H1 (cell line): ENCODE measurements at regions not wholly inside any gene's neighbourhood (a gene's known extent, or its start where the extent isn't known, plus 50 kb on each side); places are given as distances from the start of the nearest gene placed in this dataset.

Source experiments
- CTCF ChIA-PET: fragments of 300-600 bp; sonication (Branson Sonifier 250); formaldehyde crosslinking; loops from one replicate; lab custom pipeline; 2021; ENCODE audit not compliant: partially characterized antibody; lab: Charles Lee
- POLR2A ChIA-PET: fragments of 300-600 bp; sonication (Branson Sonifier 250); formaldehyde crosslinking; loops from one replicate; lab custom pipeline; 2021; ENCODE audit warnings: inconsistent platforms; ENCODE audit not compliant: partially characterized antibody; lab: Charles Lee
- DNase-seq, 2 experiments: peaks; one replicate each; pipeline versions ENCODE4 v3.0.0 to v3.0.0-alpha.2; 2010 to 2022; ENCODE audit warnings: low spot score in 2 of 2, low read depth in 1 of 2, mixed read lengths in 1 of 2
- FAIRE-seq: peaks from 2 replicates; lab custom pipeline; 2011; peaks lifted over from hg19 to GRCh38; lab: Jason Lieb, UNC
- H2AFZ ChIP-seq: 2 replicates; pipeline ENCODE4 v1.8.1; 2012; ENCODE audit warnings: low read length, inconsistent platforms
- H2AK5ac ChIP-seq: 2 replicates; pipeline ENCODE4 v1.6.1; 2013; ENCODE audit warnings: low read depth, low read length
- H2BK120ac ChIP-seq: replicated peaks from 2 replicates; pipeline ENCODE3; 2013; ENCODE audit warnings: low read depth, low read length, inconsistent platforms
- H2BK12ac ChIP-seq: 2 replicates; pipeline ENCODE4 v1.6.1; 2013; ENCODE audit warnings: low read depth, low read length
- H2BK15ac ChIP-seq: 2 replicates; pipeline ENCODE4 v1.6.1; 2013; ENCODE audit warnings: low read length
- H2BK20ac ChIP-seq: 2 replicates; pipeline ENCODE4 v1.6.1; 2013; ENCODE audit warnings: low read length
- H2BK5ac ChIP-seq: 2 replicates; pipeline ENCODE4 v1.6.1; 2013; ENCODE audit warnings: low read depth, low read length
- H3K14ac ChIP-seq: 2 replicates; pipeline ENCODE4 v1.6.1; 2013; ENCODE audit warnings: inconsistent platforms; ENCODE audit not compliant: insufficient read length
- H3K18ac ChIP-seq: 2 replicates; pipeline ENCODE4 v1.6.1; 2013; ENCODE audit warnings: low read length; ENCODE audit errors: extremely low read depth
- H3K23ac ChIP-seq: 2 replicates; pipeline ENCODE4 v1.6.1; 2013; ENCODE audit warnings: inconsistent platforms; ENCODE audit not compliant: insufficient read length
- H3K23me2 ChIP-seq: 2 replicates; pipeline ENCODE4 v1.6.1; 2013; ENCODE audit warnings: low read depth, low read length
- H3K27ac ChIP-seq: 2 replicates; pipeline ENCODE4 v1.6.1; 2011; ENCODE audit warnings: low read depth, low read length, inconsistent platforms
- H3K27me3 ChIP-seq, 4 experiments: replicated peaks in 1 of 4; 1 replicate in 1 of 4; 2 replicates in 3 of 4; pipeline versions ENCODE4 v1.6.1 to v1.8.1; 2011 to 2013; ENCODE audit warnings: low read length in 3 of 4, mild to moderate bottlenecking in 3 of 4, inconsistent platforms in 2 of 4, mixed read lengths in 2 of 4, moderate library complexity in 1 of 4; ENCODE audit not compliant: control insufficient read depth in 3 of 4, insufficient read depth in 3 of 4; ENCODE audit errors: extremely low read depth in 1 of 4
- H3K36me3 ChIP-seq, 4 experiments: 2 replicates each; pipeline versions ENCODE4 v1.6.1 to v1.8.1; 2011 to 2013; ENCODE audit warnings: mild to moderate bottlenecking in 4 of 4, low read length in 3 of 4, moderate library complexity in 2 of 4, control low read depth in 1 of 4, inconsistent platforms in 1 of 4; ENCODE audit not compliant: insufficient read depth in 4 of 4, control insufficient read depth in 2 of 4
- H3K4ac ChIP-seq: replicated peaks from 2 replicates; pipeline ENCODE3; 2013; ENCODE audit warnings: low read length, low read depth, mixed read lengths, inconsistent platforms; ENCODE audit not compliant: insufficient read length
- H3K4me1 ChIP-seq, 4 experiments: replicated peaks in 1 of 4; 1 replicate in 1 of 4; 2 replicates in 3 of 4; pipeline versions ENCODE4 v1.6.1 to v1.8.1; 2011 to 2013; ENCODE audit warnings: low read length in 3 of 4, inconsistent platforms in 2 of 4, mixed read lengths in 1 of 4; ENCODE audit not compliant: insufficient read depth in 4 of 4, control insufficient read depth in 3 of 4
- H3K4me2 ChIP-seq, 2 experiments: 2 replicates each; pipeline versions ENCODE4 v1.6.1 to v1.8.1; 2011 to 2013; ENCODE audit warnings: low read depth in 2 of 2, low read length in 2 of 2, control low read depth in 1 of 2, inconsistent platforms in 1 of 2, mild to moderate bottlenecking in 1 of 2; ENCODE audit not compliant: insufficient read depth in 1 of 2
- H3K4me3 ChIP-seq, 4 experiments: fragments of 200-600, 300-600 bp in 1 of 4; sonication (generic), shearing (Covaris generic), sonication (Bioruptor Twin) in 1 of 4; 2 replicates each; pipeline versions ENCODE4 v1.5.1 to v1.8.1; 2011 to 2016; ENCODE audit warnings: low read length in 4 of 4, low read depth in 3 of 4, control low read depth in 2 of 4, inconsistent platforms in 2 of 4, mild to moderate bottlenecking in 2 of 4, mixed read lengths in 1 of 4, moderate library complexity in 1 of 4; ENCODE audit not compliant: insufficient read depth in 2 of 4; ENCODE audit errors: extremely low read depth in 1 of 4
- H3K56ac ChIP-seq: replicated peaks from 2 replicates; pipeline ENCODE3; 2013; ENCODE audit warnings: low read depth, mild to moderate bottlenecking, mixed read lengths, low read length, inconsistent platforms; ENCODE audit not compliant: insufficient read length
- H3K79me1 ChIP-seq: 2 replicates; pipeline ENCODE4 v1.6.1; 2013; ENCODE audit warnings: low read depth, low read length, control low read depth
- H3K79me2 ChIP-seq, 2 experiments: 2 replicates each; pipeline versions ENCODE4 v1.6.1 to v1.8.1; 2012 to 2013; ENCODE audit warnings: low read length in 2 of 2, mild to moderate bottlenecking in 2 of 2, inconsistent platforms in 1 of 2; ENCODE audit not compliant: insufficient read depth in 2 of 2, control insufficient read depth in 1 of 2
- H3K9ac ChIP-seq, 4 experiments: replicated peaks in 1 of 4; 1 replicate in 1 of 4; 2 replicates in 3 of 4; pipeline versions ENCODE4 v1.6.1 to v1.8.1; 2011 to 2013; ENCODE audit warnings: low read depth in 3 of 4, low read length in 3 of 4, control low read depth in 2 of 4, mild to moderate bottlenecking in 2 of 4, moderate library complexity in 2 of 4, inconsistent platforms in 1 of 4; ENCODE audit errors: extremely low read depth in 1 of 4
- H3K9me3 ChIP-seq, 2 experiments: 2 replicates each; pipeline versions ENCODE4 v1.6.1 to v1.8.1; 2012 to 2013; ENCODE audit warnings: mild to moderate bottlenecking in 2 of 2, moderate library complexity in 2 of 2, control low read depth in 1 of 2, inconsistent platforms in 1 of 2, low read depth in 1 of 2, low read length in 1 of 2, mixed read lengths in 1 of 2; ENCODE audit not compliant: insufficient read depth in 2 of 2
- H4K20me1 ChIP-seq, 2 experiments: replicated peaks in 1 of 2; 2 replicates each; pipeline versions ENCODE3 to v1.8.1; 2011 to 2013; ENCODE audit warnings: inconsistent platforms in 2 of 2, low read length in 2 of 2, mild to moderate bottlenecking in 1 of 2; ENCODE audit not compliant: insufficient read depth in 2 of 2, control insufficient read depth in 1 of 2
- H4K5ac ChIP-seq: 2 replicates; pipeline ENCODE4 v1.6.1; 2013; ENCODE audit warnings: low read length, low read depth, mixed read lengths, inconsistent platforms; ENCODE audit not compliant: insufficient read length
- H4K8ac ChIP-seq: 2 replicates; pipeline ENCODE4 v1.8.0; 2013; ENCODE audit warnings: mild to moderate bottlenecking, moderate library complexity, low read length, inconsistent platforms; ENCODE audit not compliant: insufficient read depth; ENCODE audit errors: extremely low read depth
- H4K91ac ChIP-seq: replicated peaks from 2 replicates; pipeline ENCODE3; 2013; ENCODE audit warnings: low read length, mixed read lengths, inconsistent platforms; ENCODE audit not compliant: insufficient read length
- CHD2 ChIP-seq: IDR thresholded peaks from 2 replicates; pipeline ENCODE4 v1.6.1; 2012; ENCODE audit warnings: low read length, improper control_type of control experiment
- E2F6 ChIP-seq: IDR thresholded peaks from 2 replicates; pipeline ENCODE4 v1.6.1; 2012; ENCODE audit warnings: inconsistent platforms
- JUND ChIP-seq: IDR thresholded peaks from 2 replicates; pipeline ENCODE4 v1.6.1; 2011; ENCODE audit warnings: mild to moderate bottlenecking, improper control_type of control experiment, low read length
- KDM5A ChIP-seq: fragments of 200-600 bp; IDR thresholded peaks from 2 replicates; pipeline ENCODE4 v1.7.1; 2012; ENCODE audit warnings: mild to moderate bottlenecking, low read length, inconsistent platforms, mixed read lengths
- RNF2 ChIP-seq: fragments of 200-900, 300-1000 bp; sonication (generic); IDR thresholded peaks from 2 replicates; pipeline ENCODE4 v1.7.1; 2016; ENCODE audit warnings: borderline replicate concordance, low read depth, mild to moderate bottlenecking, antibody characterized with exemption, low read length; ENCODE audit not compliant: poor library complexity, severe bottlenecking; ENCODE audit errors: missing control alignments
- SAP30 ChIP-seq: fragments of 300-600 bp; sonication (generic); IDR thresholded peaks from 2 replicates; pipeline ENCODE4 v1.7.1; 2012; ENCODE audit warnings: low read length, moderate library complexity, mild to moderate bottlenecking, inconsistent platforms; ENCODE audit not compliant: insufficient read depth, insufficient replicate concordance
- SIX5 ChIP-seq: IDR thresholded peaks from 2 replicates; pipeline ENCODE4 v1.6.1; 2011; ENCODE audit warnings: mild to moderate bottlenecking, low read depth, low read length
- SUZ12 ChIP-seq: fragments of 200-600 bp; sonication (generic); IDR thresholded peaks from 2 replicates; pipeline ENCODE4 v1.6.1; 2012; ENCODE audit warnings: mild to moderate bottlenecking, inconsistent platforms, low read length, moderate library complexity, mixed read lengths
- TAF7 ChIP-seq: optimal IDR thresholded peaks from 2 replicates; pipeline ENCODE3; 2011; ENCODE audit warnings: low read depth, mild to moderate bottlenecking, inconsistent platforms, low read length, moderate library complexity, borderline replicate concordance
- YY1 ChIP-seq: IDR thresholded peaks from 2 replicates; pipeline ENCODE4 v1.6.1; 2011; ENCODE audit warnings: low read depth, mild to moderate bottlenecking, low read length
- WGBS, 2 experiments: shearing (Covaris generic) in 1 of 2; methylation state at CpG; one replicate each; pipeline versions ENCODE4 v1.1.6 to v1.1.7; 2013 to 2015; ENCODE audit warnings: low lambda C conversion rate in 2 of 2, mixed read lengths in 2 of 2, inconsistent platforms in 1 of 2, low coverage in 1 of 2, missing lambda C conversion rate in 1 of 2; ENCODE audit not compliant: insufficient replicate concordance in 2 of 2, insufficient coverage in 1 of 2, insufficient read length in 1 of 2; ENCODE audit errors: extremely low coverage in 1 of 2, missing lambda C conversion rate in 1 of 2; 5-methylcytosine and 5-hydroxymethylcytosine counted together

GRCh38 chr7:20268824-20269223 lies 51.6 kb upstream of the MACC1 start:
- TF ChIP-seq JUND (no peak), SIX5 (no peak), E2F6 (no peak), CHD2 (no peak), YY1 (no peak), SUZ12 (no peak), RNF2 (no peak), TAF7 (no peak), SAP30 (no peak), KDM5A (no peak)
- POLR2A ChIA-PET: no interaction called here
- Histone ChIP-seq H2BK5ac (no peak overlapping the region), H2BK120ac (no peak overlapping the region), H3K9me3 (no peaks in the 10 kb centered on the region), H3K36me3 (no peaks in the 10 kb centered on the region), H3K79me2 (no peaks in the 10 kb centered on the region), H3K9ac (no peak overlapping the region), H3K4me2 (no peak overlapping the region), H3K4ac (no peak overlapping the region), H3K27me3 (no peaks in the 10 kb centered on the region), H2BK15ac (no peak overlapping the region), H2AK5ac (no peak overlapping the region), H3K18ac (no peak overlapping the region), H2BK20ac (no peak overlapping the region), H3K4me1 (peaks cover 0 to 7% (median 3%) of the 10 kb centered on the region in 4 experiments; a peak in 3 of 7 replicates), H2BK12ac (no peak overlapping the region), H3K4me3 (no peak overlapping the region), H3K14ac (no peak overlapping the region), H3K23ac (no peak overlapping the region), H3K27ac (no peak overlapping the region), H4K5ac (no peak overlapping the region), H2AFZ (no peak overlapping the region), H4K20me1 (no peaks in the 10 kb centered on the region), H4K8ac (no peak overlapping the region), H3K23me2 (no peaks in the 10 kb centered on the region), H4K91ac (no peak overlapping the region), H3K56ac (no peak overlapping the region), H3K79me1 (no peaks in the 10 kb centered on the region)
- CTCF ChIA-PET: interaction anchor here (0.8 to 1.2 kb wide), 3 partner anchors 15 to 165 kb away, joined by 3 read pairs; no protein-coding TSS in a partner anchor
- DNase-seq: no peak
- WGBS, 2 experiments: 88% methylated on average over 1 of the region's 1 CpG; no CpG with 5 or more reads in 1 of the 2 experiments
- FAIRE-seq: no peak
